HuH-7 (cell line): ENCODE measurements at regions not wholly inside any gene's neighbourhood (a gene's known extent, or its start where the extent isn't known, plus 50 kb on each side); places are given as distances from the start of the nearest gene placed in this dataset.
A peak's percentile ranks its signal among the peaks of the same experiment; 100 is the strongest.

ENCODE experiments used
- DNase-seq: peaks from one replicate; pipeline ENCODE4 v3.0.0; 2011; ENCODE audit warnings: low spot score

DNA sequence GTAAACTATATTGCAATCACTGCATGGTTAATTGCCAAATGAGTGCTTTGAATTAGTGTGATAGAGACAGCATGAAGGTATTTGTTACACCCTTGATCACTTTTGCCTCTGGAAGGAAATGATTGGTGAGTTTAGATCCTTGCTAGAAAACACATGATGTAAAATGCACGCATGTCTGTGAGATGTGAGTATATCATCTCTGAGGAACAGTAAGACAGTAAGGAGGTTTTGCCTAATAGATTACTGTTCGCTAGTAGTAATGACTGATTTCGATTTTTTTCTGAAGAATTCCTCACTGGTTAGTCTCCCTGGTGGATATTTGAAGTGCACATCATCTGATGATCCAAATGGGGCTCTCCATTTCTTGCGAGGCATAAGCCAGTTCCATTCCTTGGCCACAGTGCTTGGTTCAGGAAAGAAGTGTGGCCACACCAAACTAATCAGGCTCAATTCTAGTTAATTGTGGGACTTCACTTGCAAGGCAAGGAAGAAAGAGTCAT, 156.4 kb upstream of the ADRA1B start:
- no peak for DNase-seq

DNA sequence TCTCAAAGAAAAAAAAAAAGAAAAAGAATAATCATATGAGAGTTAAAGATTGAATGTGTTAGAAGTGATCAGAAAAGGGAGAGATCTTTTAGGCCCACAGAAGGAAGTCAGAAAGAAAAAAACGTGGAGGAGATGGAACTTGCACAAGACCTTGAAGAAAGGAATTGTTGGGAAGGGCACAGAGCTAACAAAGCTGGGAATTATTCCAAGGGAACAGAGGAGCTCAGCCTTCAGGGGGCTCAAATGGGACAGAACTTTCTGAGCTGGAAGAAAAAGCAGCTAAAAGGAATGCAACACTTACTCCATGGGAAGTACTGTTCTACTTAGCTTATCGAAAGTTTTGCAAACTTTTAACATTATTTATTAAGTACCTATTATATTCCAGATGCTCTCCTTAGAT, 153.4 kb upstream of the ADRA1B start:
- DNase-seq = no peak

DNA sequence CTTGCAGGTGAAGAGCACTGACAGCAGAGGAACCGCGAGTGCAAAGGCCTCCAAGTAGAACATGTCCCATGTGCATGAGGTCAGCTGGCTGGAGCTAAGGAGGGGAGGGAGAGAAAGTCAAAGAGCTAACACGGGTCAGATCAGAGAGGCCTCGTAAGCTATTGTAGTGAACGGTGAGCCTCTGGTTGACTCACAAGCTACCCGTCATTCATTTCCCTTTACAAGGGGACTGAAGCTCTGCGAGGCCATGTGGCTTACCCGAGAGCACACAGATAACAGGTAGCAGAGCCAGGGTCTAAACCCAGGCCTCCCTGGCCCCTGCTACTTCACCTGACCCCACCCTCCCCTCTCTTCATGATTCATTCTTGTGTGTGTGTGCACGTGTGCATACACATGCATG, 152.7 kb upstream of the ADRA1B start:
- no peak for DNase-seq

DNA sequence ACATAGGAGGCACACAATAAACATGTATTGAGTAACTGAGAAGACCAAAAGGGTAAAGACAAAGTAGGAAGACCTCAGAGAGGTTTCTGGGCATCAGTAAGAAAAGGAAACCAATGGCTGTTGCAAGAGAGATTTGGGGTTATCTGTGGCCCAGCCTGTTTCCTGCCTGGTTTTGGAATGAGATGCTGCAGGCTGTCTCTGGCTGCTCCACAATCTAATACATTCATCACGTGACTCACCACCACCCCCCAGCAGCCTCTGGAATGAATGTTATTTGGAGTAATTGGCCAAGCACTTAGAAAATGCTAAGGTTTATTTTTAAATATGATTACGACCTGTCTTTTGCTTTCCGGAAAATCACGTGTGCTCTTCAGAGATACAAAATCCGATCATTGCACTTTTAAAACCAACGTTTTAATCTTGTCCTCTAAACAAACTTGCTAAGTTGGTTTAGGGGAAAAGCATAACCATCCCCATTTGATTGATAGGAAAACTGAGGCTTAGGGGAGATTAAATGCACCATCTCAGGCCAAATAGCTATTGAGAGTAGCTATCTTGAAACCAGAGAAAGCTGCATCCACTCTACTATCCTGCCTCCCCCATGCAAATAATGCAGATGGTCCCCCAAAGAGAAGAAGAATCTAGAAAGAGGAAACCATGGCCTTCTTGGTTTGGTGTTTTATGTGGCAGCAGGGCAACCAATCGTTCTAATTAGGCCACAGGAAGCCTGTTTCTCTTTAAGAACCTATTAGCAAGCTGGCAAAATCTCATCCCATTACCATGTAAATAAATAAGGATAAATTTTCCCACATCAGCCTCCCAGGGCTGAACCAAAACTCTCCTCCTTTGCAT, 151.8 kb upstream of the ADRA1B start:
- no peak for DNase-seq

DNA sequence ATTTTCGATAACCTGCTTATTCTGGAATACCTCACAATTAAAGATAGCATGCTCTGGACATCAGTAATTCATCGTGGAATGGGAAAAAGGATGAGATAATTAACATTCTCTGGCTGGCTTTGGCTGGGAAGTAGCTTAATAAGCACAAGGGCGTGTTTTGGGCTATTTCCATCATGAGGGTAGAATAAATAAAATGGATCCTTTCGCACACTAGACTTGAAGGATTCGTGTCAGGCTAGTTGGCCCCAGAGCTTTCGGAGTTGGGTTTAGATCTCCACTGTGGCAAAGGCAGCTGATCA, 151.2 kb upstream of the ADRA1B start:
- DNase-seq = no peak

DNA sequence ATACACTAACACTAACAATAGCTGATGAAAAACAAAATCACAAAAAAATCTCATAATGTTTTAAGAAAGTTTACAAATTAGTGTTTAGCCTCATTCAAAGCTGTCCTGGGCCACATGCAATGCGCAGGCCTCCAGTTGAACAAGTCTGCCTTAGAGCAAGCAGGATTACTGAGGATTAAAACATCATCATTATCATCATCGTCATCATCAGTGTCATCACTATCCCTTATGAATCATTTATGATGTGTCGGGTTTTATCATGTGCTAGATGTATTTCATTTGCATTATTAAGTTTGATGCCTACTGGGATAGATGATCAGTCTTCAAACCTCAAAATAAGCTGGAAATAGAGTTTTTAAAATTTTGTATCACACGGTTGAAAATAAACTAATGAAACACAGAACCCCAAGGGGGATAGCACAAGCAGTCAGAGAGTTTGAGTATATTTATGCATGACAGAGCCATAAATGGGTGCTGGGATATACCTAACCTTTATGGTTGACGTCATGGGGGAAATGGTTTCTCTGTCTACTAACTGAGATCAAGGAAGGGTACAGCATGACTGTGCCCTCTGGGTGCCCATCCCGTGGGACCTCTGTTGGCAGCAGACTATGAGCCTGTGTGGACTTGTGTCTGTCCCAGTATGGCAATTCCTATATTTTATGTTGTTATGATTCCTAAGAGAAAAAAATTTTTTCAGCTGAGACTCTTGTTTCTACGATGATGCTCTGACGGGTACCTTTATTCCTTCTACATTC, 150.3 kb upstream of the ADRA1B start:
- DNase-seq = no peak

DNA sequence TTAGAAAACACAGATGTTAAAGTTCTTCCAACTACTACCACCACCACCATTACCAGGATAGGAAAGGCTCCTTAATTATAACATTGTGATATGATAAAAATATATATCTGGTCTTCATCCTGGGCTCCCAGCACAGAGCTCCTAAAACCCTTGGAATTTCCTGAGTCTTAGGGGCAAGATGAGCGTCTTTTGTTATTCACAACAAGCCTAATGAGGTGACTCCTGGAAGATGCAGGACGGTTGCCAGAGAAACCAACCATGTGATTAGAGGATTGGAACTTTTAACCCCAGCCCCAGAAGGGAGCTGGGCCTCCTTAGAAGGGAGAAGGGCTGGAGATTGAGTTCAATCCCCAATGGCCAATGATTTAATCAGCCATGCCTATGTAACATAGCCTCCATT, 148.0 kb upstream of the ADRA1B start:
- DNase-seq = no peak

DNA sequence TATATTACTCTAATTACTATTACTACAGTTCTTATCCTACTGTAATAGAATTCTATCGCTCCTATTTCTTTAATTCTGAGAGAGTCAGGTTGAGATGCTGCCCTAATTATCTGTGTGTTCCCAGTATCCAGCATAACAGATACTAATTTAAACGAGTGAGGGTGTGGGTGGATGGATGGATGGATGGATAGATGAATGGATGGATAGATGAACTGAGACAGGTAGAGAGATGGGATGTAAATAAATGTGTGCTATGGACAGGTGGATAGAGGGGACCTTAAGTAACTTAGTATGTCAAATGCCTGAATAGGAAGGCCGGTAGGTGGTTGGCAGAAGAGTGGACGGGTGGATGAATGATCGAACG, 143.6 kb upstream of the ADRA1B start:
- no peak for DNase-seq

DNA sequence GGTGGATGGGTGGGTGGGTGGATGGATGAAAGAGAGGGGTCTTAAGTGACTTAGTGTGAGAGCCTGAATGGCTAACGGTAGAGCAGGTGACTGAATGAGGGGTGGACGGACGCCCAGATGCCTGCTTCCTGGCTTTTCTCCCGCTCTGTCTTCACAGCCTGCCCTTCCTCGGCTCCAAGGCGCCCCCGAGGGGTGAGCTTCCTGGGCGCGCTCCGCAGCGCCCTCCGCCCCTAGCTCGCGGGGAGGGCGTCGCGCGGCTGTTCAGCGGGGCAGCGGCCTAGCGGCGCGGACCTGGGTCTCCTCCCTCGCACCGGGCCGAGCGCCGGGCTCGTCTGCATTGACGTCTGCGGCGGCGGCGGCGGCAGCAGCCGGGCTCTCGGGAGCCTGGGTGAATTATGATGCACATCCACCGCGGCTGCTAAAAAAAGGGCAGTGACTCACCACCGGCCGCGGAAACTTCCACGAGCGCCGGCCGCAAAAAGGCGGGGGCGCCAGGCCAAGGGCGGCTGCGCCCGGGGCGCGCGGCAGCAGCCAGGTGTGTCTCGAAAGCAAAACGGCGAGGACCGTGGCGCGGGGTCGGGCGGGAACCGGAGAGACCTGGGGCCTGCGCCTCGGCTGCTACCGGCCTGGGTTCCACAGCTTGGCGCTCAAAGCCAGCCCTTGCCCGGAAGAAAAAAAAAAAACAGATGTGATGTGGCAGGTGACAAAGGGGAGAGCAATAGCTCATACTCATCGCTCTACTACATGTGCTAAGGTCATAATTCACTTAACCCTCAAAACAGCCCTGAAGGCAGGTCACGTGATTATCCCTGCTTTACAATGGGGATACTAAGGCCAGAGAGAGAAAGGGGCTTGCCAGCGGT, 143.0 kb upstream of the ADRA1B start:
- DNase-seq = peak; percentile 18

DNA sequence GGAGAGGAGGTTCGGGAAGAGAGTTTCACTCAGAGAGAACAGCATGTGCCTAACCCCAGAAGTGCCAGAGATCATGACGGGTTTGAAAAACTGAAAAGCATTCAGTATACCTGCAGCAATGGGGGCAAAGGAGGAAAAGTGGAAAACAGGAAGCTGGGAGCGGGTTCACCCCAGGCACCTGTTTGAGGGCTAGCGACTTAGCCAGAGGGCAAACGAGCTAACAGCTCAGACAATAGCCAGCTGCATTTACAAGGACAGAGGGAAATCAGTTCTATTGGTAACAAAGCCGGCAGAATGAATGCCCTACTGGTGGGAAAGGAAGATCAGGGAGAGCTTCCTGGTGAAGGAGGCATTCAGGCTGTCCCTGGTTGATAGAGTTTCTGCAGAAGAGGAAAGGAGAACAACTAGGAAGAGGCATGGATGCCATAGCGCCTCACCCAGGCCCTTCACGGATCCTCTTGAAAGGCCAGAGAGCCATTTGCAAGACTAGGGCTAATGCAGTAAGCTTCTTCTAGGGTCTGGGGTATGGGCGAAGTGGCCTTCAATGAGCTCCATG, 141.7 kb upstream of the ADRA1B start:
- no peak for DNase-seq

DNA sequence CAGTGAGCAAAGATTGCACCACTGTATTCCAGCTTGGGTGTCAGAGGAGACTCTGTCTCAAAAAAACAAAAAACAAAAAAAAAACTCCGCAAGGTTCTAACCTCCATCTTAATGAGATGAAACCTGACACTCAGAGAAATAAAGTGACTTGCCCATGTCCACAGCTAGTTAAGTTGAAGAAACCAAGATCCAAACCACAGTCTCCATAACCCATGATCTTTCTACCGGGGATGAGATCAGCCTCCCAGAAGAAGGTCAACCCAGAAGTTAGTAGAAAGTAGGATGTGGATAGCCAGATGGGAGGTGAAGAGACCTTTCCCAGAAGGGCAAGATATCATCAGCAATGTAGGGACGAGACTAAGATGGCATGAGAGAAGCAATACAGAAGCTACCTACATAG, 140.4 kb upstream of the ADRA1B start:
- no peak for DNase-seq

DNA sequence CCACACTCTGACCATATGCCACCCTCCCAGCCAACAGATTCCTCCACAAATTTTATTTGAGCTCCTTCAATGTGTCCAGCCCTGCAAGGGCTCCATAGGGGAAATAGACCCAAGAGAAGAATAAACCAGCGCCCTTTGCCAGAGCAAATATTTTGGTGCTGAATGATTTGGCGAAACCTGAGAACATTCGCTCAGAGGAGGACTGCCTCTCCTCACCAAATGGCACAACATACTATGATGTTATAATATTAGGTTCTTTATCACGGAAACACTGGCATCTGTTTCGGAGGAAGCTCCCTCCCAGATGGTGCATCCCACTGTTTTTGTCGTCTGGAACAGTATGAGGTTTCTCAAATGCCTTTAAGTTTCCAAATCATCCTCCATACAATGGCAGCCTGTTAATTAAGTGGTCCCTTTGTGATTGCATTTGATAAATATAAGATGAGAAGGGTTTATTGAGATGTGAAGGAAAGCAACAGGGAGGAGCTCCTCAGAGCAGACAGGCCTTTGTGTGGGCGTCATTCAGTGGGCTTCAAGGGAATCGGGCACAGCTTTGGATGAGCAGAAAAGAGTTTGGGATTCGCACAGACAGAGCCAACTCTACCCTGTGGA, 139.1 kb upstream of the ADRA1B start:
- DNase-seq = no peak

DNA sequence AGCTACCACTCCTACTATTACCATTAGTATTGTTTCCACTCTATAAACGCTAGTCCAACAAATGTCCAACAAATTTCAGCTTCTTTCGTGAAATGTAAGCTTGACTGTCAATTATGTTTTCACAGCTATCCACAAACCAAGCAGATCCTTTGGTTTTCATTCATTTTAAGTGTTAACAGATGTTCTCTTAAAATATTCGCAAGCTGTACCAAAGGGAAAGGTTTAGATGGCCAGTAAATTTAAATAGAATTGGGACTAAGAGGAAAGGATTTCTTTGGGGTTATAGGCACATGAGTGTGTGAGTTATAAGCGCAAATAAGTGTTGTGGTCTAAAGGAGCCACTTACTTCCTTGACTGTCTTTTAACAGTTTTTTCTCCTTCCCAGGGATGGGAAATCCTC, 136.8 kb upstream of the ADRA1B start:
- no peak for DNase-seq

DNA sequence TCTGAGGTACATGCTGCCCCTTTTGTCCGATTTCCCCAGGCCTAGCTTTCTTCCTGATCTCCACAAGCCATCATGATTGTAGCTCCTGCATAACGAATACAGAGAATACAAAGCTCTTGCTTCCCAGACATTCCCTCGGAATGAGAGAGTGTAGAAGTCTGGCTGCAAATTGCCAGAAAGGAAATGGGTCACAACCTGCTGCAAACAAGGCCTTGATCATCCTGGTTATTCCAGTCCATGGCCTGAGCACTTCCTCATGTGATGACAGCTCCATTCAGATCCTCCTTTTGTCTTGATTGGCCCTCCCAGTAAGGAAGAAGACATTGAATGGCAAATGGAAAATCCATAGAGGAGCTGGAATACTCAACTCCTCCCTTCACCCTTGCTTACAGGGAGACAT, 136.0 kb upstream of the ADRA1B start:
- DNase-seq = no peak

DNA sequence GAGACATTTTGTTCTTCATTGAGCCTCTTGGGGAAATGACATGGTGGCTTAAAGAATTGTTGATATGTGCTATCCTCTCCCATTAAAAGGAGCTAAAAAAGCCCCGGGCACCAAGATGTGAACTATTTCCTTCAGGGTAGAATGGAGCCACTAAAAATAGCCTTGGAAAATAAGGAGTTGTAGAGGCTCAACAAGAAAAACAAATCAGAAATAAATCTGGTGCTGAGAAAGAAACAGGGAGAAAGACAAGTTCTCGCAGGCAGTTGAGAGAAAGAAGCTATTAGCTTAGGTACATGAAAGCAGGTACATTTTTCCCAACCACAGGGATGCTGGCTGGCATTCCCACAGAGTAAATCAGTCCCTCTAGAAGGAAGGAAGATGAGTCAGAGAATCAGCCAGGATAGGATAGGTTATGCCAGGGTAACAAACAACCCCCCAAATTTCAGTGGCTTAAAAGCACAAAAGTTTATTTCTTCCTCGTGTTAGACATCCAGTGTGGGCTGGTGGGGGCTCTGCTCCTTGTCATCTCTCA, 134.6 kb upstream of the ADRA1B start:
- no peak for DNase-seq

DNA sequence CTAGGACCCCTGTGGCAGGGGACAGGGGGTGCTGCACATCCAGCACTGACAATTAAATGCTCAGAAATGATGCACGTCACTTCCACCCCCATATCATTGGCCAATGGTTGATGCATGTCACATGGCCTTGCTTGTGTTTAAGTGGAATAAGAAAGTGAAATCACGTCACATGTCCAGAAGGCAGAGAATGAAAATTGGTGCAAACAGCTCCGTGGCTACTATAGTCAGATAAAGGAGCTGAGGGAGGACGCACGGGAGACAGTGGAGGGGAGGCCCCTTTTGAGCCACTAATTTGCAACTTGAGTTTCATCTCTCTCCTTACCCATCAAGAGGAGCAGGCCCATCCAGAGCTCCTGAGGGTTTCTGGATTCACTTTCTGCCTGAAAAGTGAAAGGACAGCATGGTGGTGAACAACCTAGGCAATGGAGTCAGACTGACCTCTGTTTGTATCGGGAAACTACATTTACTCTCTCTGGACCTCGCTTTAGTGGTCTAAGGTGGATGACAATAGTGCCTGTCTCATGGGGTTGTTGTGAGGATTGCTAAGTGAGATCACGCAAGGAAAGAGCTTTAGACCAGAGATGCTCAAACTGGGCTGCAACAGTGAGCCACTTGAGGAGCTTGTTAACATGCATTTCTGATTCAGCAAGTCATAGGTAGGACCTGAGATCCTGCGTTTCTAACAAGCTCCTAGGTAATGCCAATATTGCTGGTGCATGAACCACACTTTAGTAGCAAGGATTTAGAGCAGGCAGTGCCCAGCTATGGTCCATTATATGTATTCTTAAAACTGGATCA, 133.9 kb upstream of the ADRA1B start:
- DNase-seq = no peak

DNA sequence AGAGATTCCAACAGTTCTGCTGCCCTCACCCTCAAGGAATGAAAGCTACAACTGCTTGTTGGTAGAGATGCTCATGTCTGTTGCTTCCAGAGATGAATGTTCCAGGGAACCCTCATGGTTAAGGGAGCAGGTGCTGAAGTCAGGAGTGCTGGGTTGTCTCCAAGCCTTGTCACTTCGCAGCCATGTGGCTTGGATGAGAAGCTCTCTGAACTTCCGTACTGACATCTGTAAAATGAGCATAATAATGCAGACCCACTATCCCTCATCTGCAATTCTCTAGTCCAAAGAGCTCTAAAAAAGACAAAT, 133.3 kb upstream of the ADRA1B start:
- no peak for DNase-seq

DNA sequence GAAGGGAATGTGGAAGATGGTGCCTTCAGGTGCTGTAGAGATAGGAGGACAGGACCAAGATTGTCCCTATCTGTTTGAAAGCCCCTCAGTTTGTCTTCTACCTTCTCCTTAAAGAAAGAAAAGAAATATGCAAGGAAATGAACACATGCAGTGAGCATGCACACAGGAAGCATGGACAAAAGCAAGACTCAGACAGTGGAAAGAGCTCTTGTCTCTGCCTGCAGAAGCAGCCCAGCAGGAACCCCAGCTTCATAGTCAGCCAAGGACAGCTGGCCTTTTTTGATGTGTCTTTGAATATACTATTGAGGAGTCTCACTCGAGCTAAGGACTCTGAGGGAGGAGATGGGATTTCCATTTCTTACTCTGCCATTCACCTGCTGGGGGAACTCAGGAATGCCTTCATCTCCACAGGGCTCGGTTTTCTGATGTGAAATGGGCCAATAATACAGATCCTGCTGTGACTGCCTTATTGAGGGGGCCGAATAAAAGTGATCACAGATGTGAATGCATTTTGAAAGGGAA, 132.5 kb upstream of the ADRA1B start:
- DNase-seq = no peak

DNA sequence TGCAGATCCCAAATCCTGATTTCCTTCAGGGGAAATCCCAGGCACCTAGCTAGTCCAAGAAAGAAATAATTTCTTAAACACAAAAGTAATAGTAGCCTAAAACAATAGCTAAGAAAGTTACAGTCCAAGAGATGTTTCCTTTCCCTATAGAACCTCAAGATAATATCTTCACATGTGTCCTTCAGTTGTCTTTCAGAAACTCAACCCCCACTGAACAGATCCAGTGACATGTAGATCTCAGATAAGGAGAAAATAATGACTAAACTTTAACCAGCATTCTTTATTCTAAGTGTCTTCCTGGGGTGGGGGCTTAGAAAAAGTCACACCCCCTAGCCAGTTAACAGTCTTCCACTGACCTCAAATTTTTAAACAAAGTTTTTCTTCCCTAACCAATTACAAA, 131.3 kb upstream of the ADRA1B start:
- DNase-seq = no peak

DNA sequence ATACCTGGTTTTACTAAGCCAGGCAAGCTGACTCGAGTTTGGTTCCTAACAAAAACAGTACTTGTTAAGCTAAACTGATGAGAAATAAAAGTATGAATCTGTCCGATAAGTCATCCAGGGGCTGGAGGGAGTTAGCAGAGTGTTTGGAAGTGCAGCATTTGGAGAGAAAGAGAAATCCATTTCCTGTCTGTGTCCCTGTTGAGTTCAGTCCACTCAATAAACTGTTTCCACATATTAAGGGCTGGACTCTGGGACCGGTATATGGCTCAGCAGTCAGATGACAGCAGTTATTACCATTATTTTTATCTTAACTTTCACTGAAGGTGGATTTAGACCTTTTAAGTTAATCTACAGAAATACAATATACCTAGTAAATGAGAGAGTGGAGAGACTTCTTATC, 130.6 kb upstream of the ADRA1B start:
- DNase-seq = no peak

DNA sequence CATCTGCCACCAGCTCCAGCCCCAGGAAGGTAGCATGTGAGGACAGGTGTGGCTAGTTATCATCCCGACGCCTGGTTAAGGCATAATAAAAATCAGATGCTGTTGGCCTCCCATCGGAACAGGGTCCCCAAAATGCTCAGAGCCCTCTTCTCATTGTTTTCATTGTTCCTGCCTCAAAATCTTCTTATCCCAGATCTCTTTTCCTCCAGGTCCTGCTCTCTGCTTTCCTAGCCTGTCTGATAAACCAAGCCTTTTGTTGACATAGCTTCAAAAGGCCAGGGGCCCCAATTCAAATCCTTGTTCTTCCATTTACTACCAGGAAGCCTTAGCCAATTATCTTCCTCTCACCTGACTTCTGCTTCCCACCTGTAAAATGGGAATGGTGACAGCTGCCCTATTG, 130.1 kb upstream of the ADRA1B start:
- no peak for DNase-seq
